ENCODE measurements at regions not wholly inside any gene's neighbourhood (a gene's known extent, or its start where the extent isn't known, plus 50 kb on each side); places are given as distances from the start of the nearest gene placed in this dataset.
A peak's percentile ranks its signal among the peaks of the same experiment; 100 is the strongest.
"Not testable (repeated sequence)": the region's sequence is repeated elsewhere in the genome, so short reads cannot be mapped to it uniquely, and the experiment has no call there.

GRCh38 chr3:95210878-95211277 is 1148.0 kb downstream of the NSUN3 start:
- no peak for DNase-seq

GRCh38 chr3:95212117-95212516 is 1149.3 kb downstream of the NSUN3 start:
- no peak for DNase-seq

- DNase-seq: no peak
Measured at GRCh38 chr3:95215437-95215957, 1152.6 kb downstream of the NSUN3 start.

GRCh38 chr3:95217661-95218060 is 1154.8 kb downstream of the NSUN3 start:
- no peak for DNase-seq

- DNase-seq: no peak
Measured at GRCh38 chr3:95218484-95218883, 1155.6 kb downstream of the NSUN3 start.

DNA sequence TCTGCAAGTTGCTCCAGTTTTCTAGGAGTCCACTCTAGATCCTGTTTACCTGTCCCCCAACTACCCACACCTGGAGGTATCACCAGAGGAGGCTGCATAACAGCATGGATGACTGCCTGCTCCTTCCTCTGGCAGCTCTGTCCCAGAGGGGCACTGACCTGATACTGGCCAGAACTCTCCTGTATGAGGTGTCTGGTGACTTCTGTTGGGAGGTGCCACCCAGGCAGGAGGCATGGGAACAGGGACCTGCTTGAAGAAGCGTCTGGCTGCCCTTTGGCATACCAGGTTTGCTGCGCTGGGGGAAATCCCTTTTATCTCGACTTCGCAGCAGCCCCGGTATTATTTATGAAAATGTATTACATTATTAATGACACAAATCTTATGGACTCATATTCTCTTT is 1163.6 kb downstream of the NSUN3 start:
- DNase-seq: no peak

DNA sequence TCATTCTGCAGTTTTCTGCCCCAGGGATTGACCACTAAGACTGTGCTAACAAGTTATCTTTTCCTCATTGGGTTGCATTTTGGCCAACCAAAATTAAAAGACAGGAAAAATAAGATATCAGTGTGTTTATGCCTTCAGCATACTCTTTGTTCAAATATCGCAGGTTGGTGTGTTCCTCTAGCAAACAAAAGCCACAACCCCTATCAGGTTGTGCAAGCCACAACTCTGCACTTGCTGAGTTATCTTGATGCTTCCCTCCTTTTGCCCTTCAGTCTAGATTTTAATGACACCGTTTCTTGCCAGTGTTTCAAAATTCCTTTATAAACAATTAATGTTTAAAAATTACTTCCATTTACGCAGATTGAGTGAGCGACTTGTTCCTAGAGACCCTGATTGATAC is 1164.2 kb downstream of the NSUN3 start:
- DNase-seq: no peak

DNA sequence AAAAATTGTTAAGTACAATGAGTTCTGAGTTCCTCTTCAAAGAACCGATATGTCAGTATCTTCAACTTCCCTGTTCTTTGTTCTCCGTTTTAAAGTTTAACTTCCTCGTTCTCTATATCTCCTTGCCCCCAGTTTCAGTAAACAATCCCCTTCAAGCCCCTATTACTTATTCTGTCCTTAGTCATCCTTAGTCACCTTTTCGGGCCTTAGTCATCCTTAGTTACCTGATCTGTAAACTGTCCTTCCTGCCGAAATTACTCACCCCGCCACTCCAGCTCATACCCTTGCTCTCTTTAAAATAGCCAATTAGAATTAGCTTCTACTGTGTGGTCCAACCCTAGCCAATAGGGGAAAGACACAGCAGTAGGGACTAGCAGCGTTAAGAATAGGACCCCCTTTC is 1165.6 kb downstream of the NSUN3 start:
- DNase-seq: no peak

- no peak for DNase-seq
Measured at GRCh38 chr3:95235916-95236315, 1173.1 kb downstream of the NSUN3 start.

- DNase-seq: no peak
Measured at GRCh38 chr3:95237783-95238182, 1174.9 kb downstream of the NSUN3 start.

- DNase-seq: no peak
Measured at GRCh38 chr3:95240395-95240794, 1177.5 kb downstream of the NSUN3 start.

DNA sequence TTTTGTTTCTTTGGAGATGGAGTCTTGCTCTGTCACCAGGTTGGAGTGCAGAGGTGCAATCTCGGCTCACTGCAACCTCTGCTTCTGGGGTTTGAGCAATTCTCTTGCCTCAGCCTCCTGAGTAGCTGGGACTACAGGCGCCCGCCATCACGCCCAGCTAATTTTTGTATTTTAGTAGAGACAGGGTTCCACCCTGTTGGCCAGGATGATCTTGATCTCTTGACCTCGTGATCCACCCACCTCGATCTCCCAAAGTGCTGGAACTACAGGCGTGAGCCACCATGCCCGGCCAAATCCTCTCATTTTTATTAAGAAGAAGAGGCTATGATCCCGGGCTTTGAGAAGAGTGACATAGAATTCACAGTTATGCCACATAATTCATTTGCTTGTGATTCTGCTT is 1178.4 kb downstream of the NSUN3 start:
- DNase-seq: not testable (repeated sequence)

DNA sequence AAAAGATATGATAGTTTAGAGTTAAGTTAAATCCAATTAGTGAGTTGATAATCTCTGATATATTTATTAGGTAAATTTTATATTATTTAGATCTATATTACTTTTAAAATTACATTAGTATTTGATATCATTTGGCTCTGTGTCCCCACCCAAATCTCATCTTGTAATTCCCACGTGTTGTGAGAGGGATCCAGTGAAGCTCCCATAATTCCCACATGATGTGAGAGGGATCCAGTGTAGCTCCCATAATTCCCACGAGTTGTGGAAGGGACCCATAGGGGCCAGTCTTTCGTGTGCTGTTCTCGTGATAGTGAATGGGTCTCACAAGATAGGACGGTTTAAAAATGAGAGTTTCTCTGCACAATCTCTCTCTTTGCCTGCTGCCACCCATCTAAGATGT is 1183.6 kb downstream of the NSUN3 start:
- no peak for DNase-seq

GRCh38 chr3:95254061-95254460 is 1191.2 kb downstream of the NSUN3 start:
- no peak for DNase-seq

DNA sequence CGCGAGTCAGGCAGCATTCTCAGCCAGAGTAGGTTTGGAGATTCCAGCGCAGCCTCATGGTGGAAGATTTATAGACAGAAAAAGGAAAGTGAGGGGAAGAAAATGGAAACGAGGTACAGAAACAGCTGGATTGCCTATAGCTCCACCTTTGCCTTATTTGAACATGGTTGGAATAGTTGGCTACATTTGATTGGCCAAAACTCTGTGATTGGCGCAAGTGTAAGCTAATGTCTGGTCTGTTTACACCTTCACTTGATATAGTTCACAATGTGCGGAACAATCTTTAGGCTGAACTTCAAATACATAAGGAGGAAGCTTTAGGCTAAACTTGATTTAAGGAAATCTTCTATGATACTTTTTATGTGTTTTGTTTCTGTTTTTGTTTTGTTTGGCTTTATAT is 1191.9 kb downstream of the NSUN3 start:
- DNase-seq: no peak

- no peak for DNase-seq
Measured at GRCh38 chr3:95265129-95265528, 1202.3 kb downstream of the NSUN3 start.

DNA sequence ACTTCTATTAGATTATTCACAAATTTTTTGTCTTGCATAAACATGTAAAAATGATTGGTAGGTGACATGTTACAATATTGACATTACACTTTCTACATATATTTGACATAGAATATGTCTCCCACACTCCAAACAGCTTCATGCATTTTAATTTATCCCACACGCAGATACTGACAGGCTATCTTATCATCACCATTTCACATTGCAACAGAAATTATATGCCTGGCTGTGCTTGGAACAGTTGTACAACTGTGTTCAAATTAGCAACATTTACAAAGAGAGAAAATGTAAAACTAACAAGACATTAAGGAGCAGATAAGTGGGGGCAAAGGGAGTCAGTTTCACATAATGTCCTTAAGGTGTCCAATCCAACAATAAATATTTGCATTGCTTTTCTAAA is 1208.5 kb downstream of the NSUN3 start:
- no peak for DNase-seq

- DNase-seq: no peak
Measured at GRCh38 chr3:95272166-95272565, 1209.3 kb downstream of the NSUN3 start.

GRCh38 chr3:95272781-95273180 is 1209.9 kb downstream of the NSUN3 start:
- peak; percentile 72 for DNase-seq

DNA sequence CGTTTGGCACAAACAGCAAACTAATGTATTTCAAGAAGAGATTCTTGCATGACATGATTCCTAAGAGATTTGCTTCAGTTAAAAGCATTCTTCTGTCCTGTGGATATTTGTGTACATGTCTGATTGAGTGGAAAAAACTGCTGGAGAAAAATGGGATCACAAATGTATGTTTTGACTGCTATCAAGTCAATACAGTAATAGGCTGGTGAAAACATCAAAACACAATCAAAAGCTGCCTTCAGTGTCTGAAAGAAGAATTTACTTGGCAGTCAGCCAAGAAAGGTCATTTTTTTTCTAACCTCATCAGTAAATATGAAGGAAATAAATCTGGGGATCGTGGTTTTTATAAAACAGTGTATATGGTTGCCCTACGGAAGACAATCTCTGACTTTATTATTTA is 1214.8 kb downstream of the NSUN3 start:
- peak; percentile 39 for DNase-seq

DNA sequence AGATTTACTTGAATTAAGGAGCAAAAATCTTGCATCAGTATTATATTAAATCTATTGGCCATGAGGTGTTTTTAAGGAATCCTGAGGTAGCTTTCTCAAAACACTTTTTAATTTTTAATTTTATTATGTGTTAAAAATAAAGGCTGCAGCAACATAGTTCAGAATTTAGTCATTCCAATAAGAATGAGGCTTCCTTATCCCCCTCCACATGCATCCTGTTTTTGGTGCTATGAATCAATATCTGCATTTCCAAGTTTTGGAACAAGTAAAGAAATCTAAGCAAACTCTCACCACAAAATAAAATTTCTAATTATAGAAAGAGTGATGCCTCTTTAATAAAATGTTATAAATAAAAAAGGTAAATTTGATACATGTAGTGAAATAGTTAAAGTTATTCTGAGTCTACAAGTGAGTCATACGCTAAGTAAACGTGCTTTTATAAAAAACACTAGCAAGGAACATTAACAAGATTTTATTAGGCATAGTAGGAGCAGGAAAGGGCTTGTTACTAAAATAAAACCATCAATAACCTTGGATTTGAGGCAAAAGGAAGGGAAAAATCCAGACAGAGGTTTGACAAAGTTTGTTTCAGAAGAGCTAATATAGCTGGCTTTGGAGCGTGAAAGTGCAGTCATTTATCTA is 1218.0 kb downstream of the NSUN3 start:
- DNase-seq: no peak

DNA sequence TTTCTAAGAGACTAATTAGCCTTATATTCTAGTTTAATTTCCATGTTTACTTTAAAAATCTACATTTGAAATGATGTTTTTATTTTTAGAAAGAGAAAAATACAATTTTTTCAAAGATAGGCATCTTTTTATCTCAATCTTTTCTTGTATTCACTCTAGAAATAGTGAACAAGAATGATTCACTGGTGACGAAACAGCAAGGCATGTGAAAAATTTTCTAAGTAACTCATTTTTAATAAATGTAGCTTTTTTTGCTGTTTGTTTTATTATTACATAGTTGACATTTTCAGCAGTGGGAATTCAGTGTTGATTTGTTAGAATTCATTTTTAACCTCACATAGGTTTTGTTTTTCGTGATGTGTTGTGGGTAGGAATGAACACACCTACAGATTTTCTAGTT is 1226.4 kb downstream of the NSUN3 start:
- no peak for DNase-seq

GRCh38 chr3:95297581-95297980 is 1234.7 kb downstream of the NSUN3 start:
- no peak for DNase-seq

- no peak for DNase-seq
Measured at GRCh38 chr3:95302044-95302443, 1239.2 kb downstream of the NSUN3 start.

- no peak for DNase-seq
Measured at GRCh38 chr3:95310560-95310959, 1247.7 kb downstream of the NSUN3 start.
